ENCODE measurements at regions not wholly inside any gene's neighbourhood (a gene's known extent, or its start where the extent isn't known, plus 50 kb on each side); places are given as distances from the start of the nearest gene placed in this dataset.

- no peak for DNase-seq (ENCODE audit: low read depth)
These were observed 93.8 kb upstream of the SKOR2 start for GRCh38 chr18:47345291-47345690.

GRCh38 chr18:47343291-47343690 is 91.8 kb upstream of the SKOR2 start:
- peak; percentile 72 for DNase-seq (ENCODE audit: low read depth)

GRCh38 chr18:47342566-47342965 is 91.1 kb upstream of the SKOR2 start:
- DNase-seq (ENCODE audit: low read depth): no peak

GRCh38 chr18:47341678-47342077 is 90.2 kb upstream of the SKOR2 start:
- no peak for DNase-seq (ENCODE audit: low read depth)

GRCh38 chr18:47334966-47335365 is 83.5 kb upstream of the SKOR2 start:
- peak; percentile 38 for DNase-seq (ENCODE audit: low read depth)

- DNase-seq (ENCODE audit: low read depth): no peak
These were observed 82.6 kb upstream of the SKOR2 start for GRCh38 chr18:47333926-47334635.

- no peak for DNase-seq (ENCODE audit: low read depth)
These were observed 80.2 kb upstream of the SKOR2 start for GRCh38 chr18:47331641-47332040.

GRCh38 chr18:47331026-47331425 is 79.6 kb upstream of the SKOR2 start:
- no peak for DNase-seq (ENCODE audit: low read depth)

GRCh38 chr18:47323158-47323557 is 71.7 kb upstream of the SKOR2 start:
- DNase-seq (ENCODE audit: low read depth): peak; percentile 97

GRCh38 chr18:47321815-47322214 is 70.4 kb upstream of the SKOR2 start:
- no peak for DNase-seq (ENCODE audit: low read depth)

- DNase-seq (ENCODE audit: low read depth): no peak
These were observed 66.5 kb upstream of the SKOR2 start for GRCh38 chr18:47317824-47318508.

- no peak for DNase-seq (ENCODE audit: low read depth)
These were observed 65.5 kb upstream of the SKOR2 start for GRCh38 chr18:47316924-47317323.

GRCh38 chr18:47313901-47314300 is 62.4 kb upstream of the SKOR2 start:
- no peak for DNase-seq (ENCODE audit: low read depth)

- no peak for DNase-seq (ENCODE audit: low read depth)
These were observed 60.1 kb upstream of the SKOR2 start for GRCh38 chr18:47311585-47311984.

Small RNAs in the stretch of these regions (small RNA-seq; reads per million reads assigned to genes)
- gene MIR4527: 0.14 reads per million
